Activated CD4-positive, alpha-beta memory T cell treated with anti-CD3 and anti-CD28 coated beads for 36 hours (primary cell): ENCODE measurements at regions not wholly inside any gene's neighbourhood (a gene's known extent, or its start where the extent isn't known, plus 50 kb on each side); places are given as distances from the start of the nearest gene placed in this dataset.

ENCODE experiments used
- CTCF ChIA-PET: fragments of 350-600 bp; sonication (Branson Sonifier 250); formaldehyde crosslinking; loops from one replicate; lab custom pipeline; 2021; ENCODE audit warnings: antibody characterized with exemption, inconsistent platforms; lab: Charles Lee
- POLR2A ChIA-PET: fragments of 350-600 bp; sonication (Branson Sonifier 250); formaldehyde crosslinking; loops from one replicate; lab custom pipeline; 2021; ENCODE audit warnings: antibody characterized with exemption; lab: Charles Lee
- DNase-seq: peaks from one replicate; pipeline ENCODE4 v3.0.0-alpha.2; 2020
- H3K27ac Mint-ChIP-seq: one replicate; pipeline ENCODE4 v1.8.0; 2021; ENCODE audit warnings: mixed read lengths
- H3K27me3 Mint-ChIP-seq: one replicate; pipeline ENCODE4 v1.8.0; 2021; ENCODE audit warnings: mixed read lengths
- H3K36me3 Mint-ChIP-seq: one replicate; pipeline ENCODE4 v1.8.0; 2021; ENCODE audit warnings: mixed read lengths
- H3K4me1 Mint-ChIP-seq: one replicate; pipeline ENCODE4 v1.8.0; 2021; ENCODE audit warnings: low read depth, mixed read lengths
- H3K4me3 Mint-ChIP-seq: one replicate; pipeline ENCODE4 v1.8.0; 2021; ENCODE audit warnings: mild to moderate bottlenecking, mixed read lengths
- H3K9me3 Mint-ChIP-seq: one replicate; pipeline ENCODE4 v1.8.0; 2021; ENCODE audit warnings: mixed read lengths
- intact Hi-C: fragments of 100-400 bp; cut with micrococcal nuclease; formaldehyde crosslinking; loops from one replicate; pipeline ENCODE4 v1.15.1; 2023

DNA sequence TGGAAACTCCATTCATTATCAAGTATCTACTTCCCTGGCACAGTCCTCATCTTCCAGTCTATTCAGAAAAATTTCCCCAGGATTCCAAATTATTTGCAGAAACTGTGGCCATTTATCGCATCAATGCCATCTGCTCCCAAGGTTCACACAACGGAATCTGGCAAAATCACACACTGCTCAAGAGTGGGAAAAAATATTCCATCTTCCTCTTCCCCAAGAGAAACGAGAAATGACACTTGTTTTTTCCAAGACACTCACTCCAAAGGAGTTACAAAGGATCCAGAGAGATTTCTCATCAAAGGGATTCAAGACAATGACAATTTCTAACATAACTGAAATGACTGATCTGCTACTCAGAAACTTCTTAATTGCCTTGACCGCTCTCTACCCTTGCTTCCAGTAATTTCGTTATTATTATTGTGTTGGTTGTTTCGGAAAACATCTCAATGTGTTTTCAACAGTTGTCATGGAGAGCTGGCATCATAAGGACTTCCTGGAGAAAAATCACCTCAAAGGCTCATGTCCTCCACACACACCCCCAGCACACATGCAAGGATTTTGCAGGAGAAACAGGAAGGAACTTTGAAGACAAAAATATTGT, 128.0 kb downstream of the PSMG1 start:
- intact Hi-C loops, result no loop called here
- peaks cover 5% of the 10 kb centered on the region for H3K27me3 Mint-ChIP-seq
- no peak overlapping the region for H3K4me3 Mint-ChIP-seq
- H3K4me1 Mint-ChIP-seq, result no peaks in the 10 kb centered on the region
- H3K27ac Mint-ChIP-seq, result no peak overlapping the region
- no peaks in the 10 kb centered on the region for H3K9me3 Mint-ChIP-seq
- ChIA-PET POLR2A (no interaction called here), CTCF (no interaction called here)
- DNase-seq, result no peak
- H3K36me3 Mint-ChIP-seq, result no peaks in the 10 kb centered on the region

- no peak for DNase-seq
- intact Hi-C loops, result no loop called here
- Mint-ChIP-seq H3K27ac (no peak overlapping the region), H3K27me3 (peaks cover 5% of the 10 kb centered on the region), H3K36me3 (no peaks in the 10 kb centered on the region), H3K4me3 (no peak overlapping the region), H3K4me1 (no peaks in the 10 kb centered on the region), H3K9me3 (no peaks in the 10 kb centered on the region)
- POLR2A ChIA-PET, result no interaction called here
- CTCF ChIA-PET, result no interaction called here
These were observed 129.2 kb downstream of the PSMG1 start for GRCh38 chr21:39054066-39054465.

GRCh38 chr21:39053126-39053525, 130.1 kb downstream of the PSMG1 start:
- Mint-ChIP-seq H3K4me3 (no peak overlapping the region), H3K4me1 (no peaks in the 10 kb centered on the region), H3K27ac (no peak overlapping the region), H3K9me3 (no peaks in the 10 kb centered on the region), H3K36me3 (no peaks in the 10 kb centered on the region), H3K27me3 (peaks cover 5% of the 10 kb centered on the region)
- ChIA-PET POLR2A (no interaction called here), CTCF (no interaction called here)
- no peak for DNase-seq
- intact Hi-C loops, result no loop called here

GRCh38 chr21:39052718-39053117, 130.5 kb downstream of the PSMG1 start:
- Mint-ChIP-seq H3K4me1 (no peaks in the 10 kb centered on the region), H3K27ac (no peak overlapping the region), H3K27me3 (peaks cover 5% of the 10 kb centered on the region), H3K36me3 (no peaks in the 10 kb centered on the region), H3K9me3 (no peaks in the 10 kb centered on the region), H3K4me3 (no peak overlapping the region)
- ChIA-PET POLR2A (no interaction called here), CTCF (no interaction called here)
- DNase-seq, result no peak
- intact Hi-C loops, result no loop called here

- Mint-ChIP-seq H3K27me3 (peaks cover 4% of the 10 kb centered on the region), H3K9me3 (no peaks in the 10 kb centered on the region), H3K27ac (no peak overlapping the region), H3K4me3 (no peak overlapping the region), H3K36me3 (no peaks in the 10 kb centered on the region), H3K4me1 (no peaks in the 10 kb centered on the region)
- DNase-seq, result no peak
- intact Hi-C loops, result no loop called here
- CTCF ChIA-PET, result no interaction called here
- POLR2A ChIA-PET, result no interaction called here
These were observed 131.7 kb downstream of the PSMG1 start for GRCh38 chr21:39051588-39051949.

DNA sequence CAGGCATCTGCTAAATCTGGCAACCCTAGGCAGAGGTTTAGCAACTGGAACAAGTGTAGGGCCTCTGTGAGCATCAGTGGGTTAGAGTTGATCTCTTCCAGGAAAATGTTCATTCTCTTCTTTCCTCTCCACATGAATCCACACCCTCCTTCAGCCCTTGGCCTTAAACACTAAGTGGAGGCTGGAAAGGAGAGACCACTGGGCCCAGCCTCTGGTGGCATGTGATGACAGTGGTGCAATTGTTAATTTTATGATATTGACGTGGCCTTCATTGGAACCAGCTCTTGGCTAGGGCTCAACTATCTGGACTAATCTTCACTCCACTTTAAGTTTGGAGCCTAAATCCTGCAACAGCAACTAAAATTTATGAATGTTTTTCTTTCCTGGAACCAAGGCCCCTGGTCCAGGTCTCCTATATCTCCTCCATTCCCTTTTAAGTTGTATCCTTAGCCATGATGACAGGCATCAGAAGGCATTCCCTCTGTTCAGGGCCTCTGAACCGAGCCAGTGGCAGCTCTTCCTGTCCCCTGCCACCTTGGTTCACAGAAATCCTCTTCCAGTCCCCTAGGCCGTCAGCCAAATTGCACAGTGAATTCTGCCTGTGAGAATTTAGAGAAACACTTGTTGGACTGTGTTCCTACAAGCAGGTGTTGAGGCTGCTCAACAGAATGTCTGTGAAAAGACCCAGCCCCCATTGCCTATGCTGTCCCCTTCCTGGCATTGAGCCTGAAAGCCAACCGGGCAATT, 132.2 kb downstream of the PSMG1 start:
- H3K9me3 Mint-ChIP-seq, result no peaks in the 10 kb centered on the region
- no peak overlapping the region for H3K4me3 Mint-ChIP-seq
- POLR2A ChIA-PET, result no interaction called here
- DNase-seq, result no peak
- no peaks in the 10 kb centered on the region for H3K36me3 Mint-ChIP-seq
- H3K4me1 Mint-ChIP-seq, result no peaks in the 10 kb centered on the region
- H3K27me3 Mint-ChIP-seq, result peaks cover 4% of the 10 kb centered on the region
- no peak overlapping the region for H3K27ac Mint-ChIP-seq
- intact Hi-C loops, result no loop called here
- CTCF ChIA-PET, result no interaction called here

DNA sequence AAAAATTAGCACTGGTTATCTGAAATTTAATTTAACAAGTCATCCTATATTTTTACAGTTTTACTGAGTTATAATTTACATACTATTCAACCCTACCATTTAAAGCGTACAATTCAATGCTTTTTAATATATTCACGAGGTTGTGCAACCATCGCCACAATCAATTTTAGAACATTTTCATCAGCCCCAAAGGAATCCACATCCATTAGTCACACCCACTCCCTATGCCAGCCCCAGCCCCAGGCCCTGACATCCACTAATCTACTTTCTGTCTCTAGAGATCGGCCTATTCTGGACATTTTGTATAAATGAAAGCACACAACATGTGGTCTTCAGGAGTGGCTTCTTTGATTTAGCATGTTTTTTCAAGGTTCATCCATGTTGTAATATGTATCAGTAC, 134.7 kb downstream of the PSMG1 start:
- Mint-ChIP-seq H3K9me3 (no peaks in the 10 kb centered on the region), H3K4me3 (no peak overlapping the region), H3K36me3 (no peaks in the 10 kb centered on the region), H3K4me1 (no peaks in the 10 kb centered on the region), H3K27me3 (peaks cover 1% of the 10 kb centered on the region), H3K27ac (no peak overlapping the region)
- ChIA-PET POLR2A (no interaction called here), CTCF (no interaction called here)
- intact Hi-C loops, result no loop called here
- DNase-seq, result no peak

DNA sequence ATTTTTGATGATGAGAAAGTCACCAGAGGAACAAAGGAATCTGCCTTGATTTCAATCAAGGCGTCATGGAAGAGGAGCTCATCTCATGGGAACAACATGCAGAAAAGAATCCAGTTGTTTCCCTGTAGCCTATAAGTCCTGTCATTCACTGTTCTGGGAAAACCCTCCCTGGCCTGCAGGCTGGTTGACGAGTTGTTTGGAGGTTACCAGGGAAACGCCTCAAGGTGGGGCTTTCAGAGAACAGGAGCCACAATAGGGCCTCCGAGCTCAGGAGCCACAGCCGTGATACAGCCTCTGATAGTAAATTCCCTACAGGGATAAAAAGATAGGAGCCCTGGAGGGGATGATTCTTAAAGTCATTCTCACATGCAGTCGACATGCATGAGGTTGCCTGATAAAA, 135.2 kb downstream of the PSMG1 start:
- Mint-ChIP-seq H3K9me3 (no peaks in the 10 kb centered on the region), H3K27me3 (peaks cover 1% of the 10 kb centered on the region), H3K4me3 (no peak overlapping the region), H3K36me3 (no peaks in the 10 kb centered on the region), H3K4me1 (no peaks in the 10 kb centered on the region), H3K27ac (no peak overlapping the region)
- intact Hi-C loops, result no loop called here
- no peak for DNase-seq
- ChIA-PET POLR2A (no interaction called here), CTCF (no interaction called here)

DNA sequence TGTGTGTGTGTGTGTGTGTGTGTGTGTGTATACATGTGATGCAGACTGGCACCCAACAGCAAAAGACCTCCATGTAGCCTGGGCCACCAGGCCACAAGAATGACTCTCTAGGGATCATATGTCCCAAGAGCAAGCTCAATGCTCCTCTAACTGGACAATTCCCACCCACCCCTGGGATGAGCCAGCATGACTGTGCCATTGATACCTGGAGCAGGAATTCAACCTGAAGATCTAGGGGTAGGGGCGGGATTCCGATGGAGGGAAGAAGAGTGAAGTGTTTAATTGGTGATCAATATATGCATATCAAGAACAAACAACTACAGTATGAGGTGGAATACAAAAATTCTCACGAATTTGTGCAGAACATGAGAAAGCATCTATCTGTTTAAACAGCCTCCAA, 136.2 kb downstream of the PSMG1 start:
- no peak overlapping the region for H3K27ac Mint-ChIP-seq
- no peaks in the 10 kb centered on the region for H3K4me1 Mint-ChIP-seq
- no peaks in the 10 kb centered on the region for H3K36me3 Mint-ChIP-seq
- intact Hi-C loops, result no loop called here
- DNase-seq, result no peak
- POLR2A ChIA-PET, result no interaction called here
- peaks cover 1% of the 10 kb centered on the region for H3K27me3 Mint-ChIP-seq
- H3K9me3 Mint-ChIP-seq, result no peaks in the 10 kb centered on the region
- H3K4me3 Mint-ChIP-seq, result no peak overlapping the region
- CTCF ChIA-PET, result no interaction called here

DNA sequence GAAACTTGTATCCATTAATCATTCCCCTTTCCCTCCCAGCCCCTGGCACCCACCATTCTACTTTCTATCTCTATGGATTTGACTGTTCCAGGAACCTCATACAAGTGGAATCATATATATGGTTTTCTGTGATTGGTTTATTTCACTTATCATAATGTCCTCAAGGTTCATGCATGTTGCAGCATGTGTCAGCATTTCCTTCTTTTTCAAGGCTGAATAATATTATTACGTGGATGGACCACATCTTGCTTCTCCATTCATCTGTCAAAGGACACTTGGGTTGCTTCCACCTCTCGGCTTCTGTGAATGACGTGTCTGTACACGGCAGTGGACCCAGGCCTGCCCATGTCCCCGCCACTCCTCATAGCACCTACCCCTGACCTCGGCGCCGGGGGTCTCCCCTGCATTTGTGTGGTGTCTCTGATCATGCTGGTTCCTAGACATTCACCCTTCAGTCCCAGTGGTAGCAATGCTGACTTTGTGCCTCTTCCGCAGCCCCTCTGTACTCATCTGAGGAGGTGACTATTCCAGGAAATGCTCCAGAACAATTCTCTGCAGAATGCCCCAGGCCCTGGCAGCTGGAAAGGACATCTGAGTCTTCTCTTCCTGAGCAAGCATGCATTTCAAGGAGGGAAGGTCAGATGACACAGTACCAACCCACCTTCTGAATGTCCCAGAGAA, 136.9 kb downstream of the PSMG1 start:
- Mint-ChIP-seq H3K4me1 (no peaks in the 10 kb centered on the region), H3K27me3 (peaks cover 1% of the 10 kb centered on the region), H3K27ac (no peak overlapping the region), H3K4me3 (no peak overlapping the region), H3K36me3 (no peaks in the 10 kb centered on the region), H3K9me3 (no peaks in the 10 kb centered on the region)
- no peak for DNase-seq
- intact Hi-C loops, result no loop called here
- ChIA-PET CTCF (no interaction called here), POLR2A (no interaction called here)

GRCh38 chr21:39041816-39042215, 141.4 kb downstream of the PSMG1 start:
- H3K27ac Mint-ChIP-seq, result no peak overlapping the region
- no peak for DNase-seq
- ChIA-PET POLR2A (no interaction called here), CTCF (no interaction called here)
- H3K27me3 Mint-ChIP-seq, result peaks cover 5% of the 10 kb centered on the region
- H3K4me3 Mint-ChIP-seq, result no peak overlapping the region
- intact Hi-C loops, result no loop called here
- no peaks in the 10 kb centered on the region for H3K36me3 Mint-ChIP-seq
- H3K9me3 Mint-ChIP-seq, result no peaks in the 10 kb centered on the region
- peaks cover 7% of the 10 kb centered on the region for H3K4me1 Mint-ChIP-seq

- Mint-ChIP-seq H3K27me3 (peaks cover 11% of the 10 kb centered on the region), H3K4me1 (peaks cover 7% of the 10 kb centered on the region), H3K36me3 (no peaks in the 10 kb centered on the region), H3K4me3 (no peak overlapping the region), H3K9me3 (no peaks in the 10 kb centered on the region), H3K27ac (no peak overlapping the region)
- CTCF ChIA-PET, result no interaction called here
- intact Hi-C loops, result no loop called here
- no peak for DNase-seq
- POLR2A ChIA-PET, result no interaction called here
These were observed 142.6 kb downstream of the PSMG1 start for GRCh38 chr21:39040494-39041110.
